H4 (cell line): ENCODE measurements at regions not wholly inside any gene's neighbourhood (a gene's known extent, or its start where the extent isn't known, plus 50 kb on each side); places are given as distances from the start of the nearest gene placed in this dataset.
A peak's percentile ranks its signal among the peaks of the same experiment; 100 is the strongest.
"Not testable (repeated sequence)": the region's sequence is repeated elsewhere in the genome, so short reads cannot be mapped to it uniquely, and the experiment has no call there.

Source experiments
- DNase-seq: peaks from one replicate; pipeline ENCODE4 v3.0.0-alpha.2; 2015; ENCODE audit warnings: low spot score

GRCh38 chrX:63179852-63180251 is 171.3 kb downstream of the SPIN4 start:
- DNase-seq, result not testable (repeated sequence)

- DNase-seq, result not testable (repeated sequence)
Observed at GRCh38 chrX:63176578-63176977, 174.6 kb downstream of the SPIN4 start.

- not testable (repeated sequence) for DNase-seq
Observed at GRCh38 chrX:63173841-63174718, 177.1 kb downstream of the SPIN4 start.

- DNase-seq, result not testable (repeated sequence)
Observed at GRCh38 chrX:63169416-63169815, 181.7 kb downstream of the SPIN4 start.

GRCh38 chrX:63168949-63169348 is 182.2 kb downstream of the SPIN4 start:
- not testable (repeated sequence) for DNase-seq

- DNase-seq, result not testable (repeated sequence)
Observed at GRCh38 chrX:63167002-63167401, 184.1 kb downstream of the SPIN4 start.

- not testable (repeated sequence) for DNase-seq
Observed at GRCh38 chrX:63160994-63161393, 190.1 kb downstream of the SPIN4 start.

- DNase-seq, result not testable (repeated sequence)
Observed at GRCh38 chrX:63160340-63160739, 190.8 kb downstream of the SPIN4 start.

GRCh38 chrX:63145526-63145925 is 205.6 kb downstream of the SPIN4 start:
- DNase-seq, result not testable (repeated sequence)

- not testable (repeated sequence) for DNase-seq
Observed at GRCh38 chrX:63142588-63142987, 208.5 kb downstream of the SPIN4 start.

- not testable (repeated sequence) for DNase-seq
Observed at GRCh38 chrX:63135859-63136258, 215.3 kb downstream of the SPIN4 start.

- peak; percentile 4 for DNase-seq
Observed at GRCh38 chrX:63128509-63128908, 222.6 kb downstream of the SPIN4 start.

- DNase-seq, result no peak
Observed at GRCh38 chrX:63115196-63115595, 235.9 kb downstream of the SPIN4 start.

- DNase-seq, result no peak
Observed at GRCh38 chrX:63101879-63102620, 249.1 kb downstream of the SPIN4 start.

GRCh38 chrX:63058204-63058603 is 292.9 kb downstream of the SPIN4 start:
- no peak for DNase-seq

- no peak for DNase-seq
Observed at GRCh38 chrX:63050225-63050624, 300.9 kb downstream of the SPIN4 start.

GRCh38 chrX:63032811-63033210 is 318.3 kb downstream of the SPIN4 start:
- no peak for DNase-seq

GRCh38 chrX:63013549-63013948 is 337.6 kb downstream of the SPIN4 start:
- DNase-seq, result no peak

- no peak for DNase-seq
Observed at GRCh38 chrX:63012574-63012973, 338.6 kb downstream of the SPIN4 start.

GRCh38 chrX:63000196-63000595 is 350.9 kb downstream of the SPIN4 start:
- DNase-seq, result not testable (repeated sequence)
